ENCODE measurements at regions not wholly inside any gene's neighbourhood (a gene's known extent, or its start where the extent isn't known, plus 50 kb on each side); places are given as distances from the start of the nearest gene placed in this dataset.

- TF ChIP-seq FOXA1 (IDR thresholded peaks at IDR 0.05): no peak
- no peak for TF ChIP-seq FOXK2 (IDR thresholded peaks at IDR 0.05)
- no peak for TF ChIP-seq NFRKB (IDR thresholded peaks at IDR 0.05)
- TF ChIP-seq BHLHE40 (IDR thresholded peaks at IDR 0.05; ENCODE audit: borderline replicate concordance): no peak
- TF ChIP-seq FOXM1 (IDR thresholded peaks at IDR 0.05; ENCODE audit: borderline replicate concordance): no peak
- no peak for TF ChIP-seq L3MBTL2 (conservative IDR thresholded peaks at IDR 0.05)
- no peak for TF ChIP-seq TARDBP (IDR thresholded peaks at IDR 0.05)
- no peak for TF ChIP-seq SP1 (IDR thresholded peaks at IDR 0.05)
- no peak for TF ChIP-seq SUZ12 (IDR thresholded peaks at IDR 0.05)
- no peak for TF ChIP-seq ARNT (IDR thresholded peaks at IDR 0.05)
- TF ChIP-seq ZNF384 (IDR thresholded peaks at IDR 0.05): no peak
- no peak for TF ChIP-seq HDGF (IDR thresholded peaks at IDR 0.05; ENCODE audit: borderline replicate concordance)
- TF ChIP-seq LEF1 (IDR thresholded peaks at IDR 0.05; ENCODE audit: borderline replicate concordance): no peak
These were observed 324.7 kb downstream of the RPS24 start for GRCh38 chr10:78358351-78358750.

Data from HEK293T (cell line).